ENCODE measurements at regions not wholly inside any gene's neighbourhood (a gene's known extent, or its start where the extent isn't known, plus 50 kb on each side); places are given as distances from the start of the nearest gene placed in this dataset.
"Not testable (repeated sequence)": the region's sequence is repeated elsewhere in the genome, so short reads cannot be mapped to it uniquely, and the experiment has no call there.

- Histone ChIP-seq H3K9me3 (no peaks in the 10 kb centered on the region), H3K4me1 (no peaks in the 10 kb centered on the region; the same call in 2 of the 3 replicates), H3K4me2 (no peak overlapping the region), H3K27ac (no peak overlapping the region), H3K4me3 (no peak overlapping the region)
- ATAC-seq (no peak), FAIRE-seq (no peak), DNase-seq (ENCODE audit: low read depth in 1 of 2, low spot score in 1 of 2) (no peak)
- TF ChIP-seq CBX2 (IDR thresholded peaks at IDR 0.05; ENCODE audit: borderline replicate concordance, low read depth) (no peak), MAX (IDR thresholded peaks at IDR 0.05) (no peak)
- CTCF ChIA-PET: no interaction called here
- POLR2A ChIA-PET: no interaction called here
Measured at GRCh38 chr3:148510116-148510515, 187.6 kb upstream of the AGTR1 start.

GRCh38 chr3:148510561-148510960 lies 187.1 kb upstream of the AGTR1 start:
- CTCF ChIA-PET: no interaction called here
- no peak for FAIRE-seq
- DNase-seq (ENCODE audit: low read depth in 1 of 2, low spot score in 1 of 2): no peak

GRCh38 chr3:148512648-148513047 lies 185.1 kb upstream of the AGTR1 start:
- Histone ChIP-seq H3K4me3 (no peak overlapping the region), H3K9me3 (no peaks in the 10 kb centered on the region), H3K4me1 (no peaks in the 10 kb centered on the region; the same call in 2 of the 3 replicates), H3K4me2 (no peak overlapping the region), H3K27ac (no peak overlapping the region)
- FAIRE-seq: no peak
- no peak for DNase-seq (ENCODE audit: low read depth in 1 of 2, low spot score in 1 of 2)
- no peak for TF ChIP-seq JUNB (IDR thresholded peaks at IDR 0.05)
- TF ChIP-seq POLR2A (IDR thresholded peaks at IDR 0.05; ENCODE audit: low read length): no peak
- no peak for TF ChIP-seq SMC3 (IDR thresholded peaks at IDR 0.05)
- no peak for ATAC-seq
- ChIA-PET POLR2A (no interaction called here), CTCF (no interaction called here)

More at GRCh38 chr3:148510561-148510960, 187.1 kb upstream of the AGTR1 start:
- TF ChIP-seq TP53 (CRISPR knock-in tag; IDR thresholded peaks at IDR 0.05): no peak
- TF ChIP-seq FOXS1 (CRISPR knock-in tag; IDR thresholded peaks at IDR 0.05): no peak
- TF ChIP-seq KDM5A (IDR thresholded peaks at IDR 0.05): no peak
- TF ChIP-seq RAD21 (conservative IDR thresholded peaks at IDR 0.05 in 1 of 2, IDR thresholded peaks at IDR 0.05 in 1 of 2): no peak
- TF ChIP-seq RCOR1 (IDR thresholded peaks at IDR 0.05; ENCODE audit: low read depth, low read length): no peak
- no peak for ATAC-seq
- Histone ChIP-seq H3K4me3 (no peak overlapping the region), H3K27ac (no peak overlapping the region), H3K9me3 (no peaks in the 10 kb centered on the region), H3K4me2 (no peak overlapping the region), H3K4me1 (no peaks in the 10 kb centered on the region; the same call in 2 of the 3 replicates)
- POLR2A ChIA-PET: no interaction called here

- H3K4me3 ChIP-seq: no peak overlapping the region
- TF ChIP-seq MAFK (IDR thresholded peaks at IDR 0.05; ENCODE audit: partially characterized antibody) (peak; percentile 31), FOXS1 (CRISPR knock-in tag; IDR thresholded peaks at IDR 0.05) (no peak)
- no peak for ATAC-seq
- H3K4me1 ChIP-seq: no peaks in the 10 kb centered on the region; the same call in 2 of the 3 replicates
- CTCF ChIA-PET: no interaction called here
- no peak overlapping the region for H3K27ac ChIP-seq
- peak in 1 of 2 experiments; percentile 4 for DNase-seq (ENCODE audit: low read depth in 1 of 2, low spot score in 1 of 2)
- FAIRE-seq: peak; percentile 28
- no peak overlapping the region for H3K4me2 ChIP-seq
- H3K9me3 ChIP-seq: no peaks in the 10 kb centered on the region
- POLR2A ChIA-PET: no interaction called here
Measured at GRCh38 chr3:148513096-148513543, 184.6 kb upstream of the AGTR1 start.

- FAIRE-seq: no peak
- H3K4me1 ChIP-seq: no peaks in the 10 kb centered on the region
- no peak for ATAC-seq
- POLR2A ChIA-PET: no interaction called here
- H3K27ac ChIP-seq: no peak overlapping the region
- H3K4me2 ChIP-seq: no peak overlapping the region
- no peak overlapping the region for H3K4me3 ChIP-seq
- TF ChIP-seq RNF2 (IDR thresholded peaks at IDR 0.05; ENCODE audit: borderline replicate concordance, low read depth) (no peak), REST (IDR thresholded peaks at IDR 0.05) (no peak), USF2 (IDR thresholded peaks at IDR 0.05) (no peak), POLR2AphosphoS2 (conservative IDR thresholded peaks at IDR 0.05; ENCODE audit: low read length) (no peak)
- CTCF ChIA-PET: no interaction called here
- DNase-seq (ENCODE audit: low read depth in 1 of 2, low spot score in 1 of 2): no peak
- no peaks in the 10 kb centered on the region for H3K9me3 ChIP-seq
Measured at GRCh38 chr3:148518520-148518919, 179.2 kb upstream of the AGTR1 start.

- ATAC-seq; POLR2A ChIA-PET; H3K4me2 ChIP-seq; FAIRE-seq; H3K4me3 ChIP-seq; DNase-seq (ENCODE audit: low read depth in 1 of 2, low spot score in 1 of 2); H3K4me1 ChIP-seq; H3K9me3 ChIP-seq; H3K27ac ChIP-seq: not testable (repeated sequence)
- CTCF ChIA-PET: interaction anchor here (0.8 kb wide), 1 partner anchor 193 kb away, joined by 3 read pairs; no protein-coding TSS in a partner anchor
- WGBS (ENCODE audit: missing lambda C conversion rate): 64% methylated on average over 13 of the region's 13 CpGs
Measured at GRCh38 chr3:148525621-148526020, 172.1 kb upstream of the AGTR1 start.
